ENCODE measurements at regions not wholly inside any gene's neighbourhood (a gene's known extent, or its start where the extent isn't known, plus 50 kb on each side); places are given as distances from the start of the nearest gene placed in this dataset.

DNA sequence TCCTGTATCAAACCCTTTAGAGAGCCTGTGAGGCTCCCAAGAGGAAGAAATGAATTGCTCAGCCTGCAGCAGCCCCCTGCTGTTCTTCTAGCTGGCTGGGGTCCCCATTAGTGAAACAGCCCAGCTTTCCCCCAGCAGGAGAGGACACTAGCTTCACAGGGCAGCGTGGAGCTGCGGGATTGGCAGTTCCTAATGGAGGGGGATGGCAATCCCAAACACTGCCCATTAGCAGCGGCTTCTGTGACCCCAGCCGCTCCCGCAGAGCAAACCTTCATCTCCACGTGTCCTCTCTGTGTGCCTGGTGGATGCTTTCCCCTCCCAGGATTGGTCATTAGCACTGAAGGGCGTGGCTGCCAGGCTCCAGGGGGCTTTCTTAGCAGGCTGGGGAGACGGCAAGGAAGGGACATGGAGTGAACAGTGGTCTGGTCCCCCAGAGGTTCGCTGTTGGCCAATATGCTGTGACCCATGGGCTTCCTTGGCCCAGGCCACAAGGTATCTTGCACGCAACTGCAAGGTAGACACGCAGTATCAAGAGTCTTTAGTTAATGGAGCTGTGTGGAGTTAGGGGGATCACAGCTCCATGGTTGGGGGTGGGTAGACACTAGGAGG, 322.5 kb upstream of the ZMIZ1 start:
- no peak for TF ChIP-seq SIN3A (IDR thresholded peaks at IDR 0.05; ENCODE audit: borderline replicate concordance, insufficient read depth, low read length)
- TF ChIP-seq POLR2AphosphoS5 (IDR thresholded peaks at IDR 0.05; ENCODE audit: low read depth, low read length): no peak
- TF ChIP-seq TAF1 (IDR thresholded peaks at IDR 0.05; ENCODE audit: borderline replicate concordance, insufficient read depth, low read length): no peak
- TF ChIP-seq, protein P1, sequence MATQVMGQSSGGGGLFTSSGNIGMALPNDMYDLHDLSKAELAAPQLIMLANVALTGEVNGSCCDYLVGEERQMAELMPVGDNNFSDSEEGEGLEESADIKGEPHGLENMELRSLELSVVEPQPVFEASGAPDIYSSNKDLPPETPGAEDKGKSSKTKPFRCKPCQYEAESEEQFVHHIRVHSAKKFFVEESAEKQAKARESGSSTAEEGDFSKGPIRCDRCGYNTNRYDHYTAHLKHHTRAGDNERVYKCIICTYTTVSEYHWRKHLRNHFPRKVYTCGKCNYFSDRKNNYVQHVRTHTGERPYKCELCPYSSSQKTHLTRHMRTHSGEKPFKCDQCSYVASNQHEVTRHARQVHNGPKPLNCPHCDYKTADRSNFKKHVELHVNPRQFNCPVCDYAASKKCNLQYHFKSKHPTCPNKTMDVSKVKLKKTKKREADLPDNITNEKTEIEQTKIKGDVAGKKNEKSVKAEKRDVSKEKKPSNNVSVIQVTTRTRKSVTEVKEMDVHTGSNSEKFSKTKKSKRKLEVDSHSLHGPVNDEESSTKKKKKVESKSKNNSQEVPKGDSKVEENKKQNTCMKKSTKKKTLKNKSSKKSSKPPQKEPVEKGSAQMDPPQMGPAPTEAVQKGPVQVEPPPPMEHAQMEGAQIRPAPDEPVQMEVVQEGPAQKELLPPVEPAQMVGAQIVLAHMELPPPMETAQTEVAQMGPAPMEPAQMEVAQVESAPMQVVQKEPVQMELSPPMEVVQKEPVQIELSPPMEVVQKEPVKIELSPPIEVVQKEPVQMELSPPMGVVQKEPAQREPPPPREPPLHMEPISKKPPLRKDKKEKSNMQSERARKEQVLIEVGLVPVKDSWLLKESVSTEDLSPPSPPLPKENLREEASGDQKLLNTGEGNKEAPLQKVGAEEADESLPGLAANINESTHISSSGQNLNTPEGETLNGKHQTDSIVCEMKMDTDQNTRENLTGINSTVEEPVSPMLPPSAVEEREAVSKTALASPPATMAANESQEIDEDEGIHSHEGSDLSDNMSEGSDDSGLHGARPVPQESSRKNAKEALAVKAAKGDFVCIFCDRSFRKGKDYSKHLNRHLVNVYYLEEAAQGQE (IDR thresholded peaks at IDR 0.05; ENCODE audit: insufficient read depth in 1 of 2, low read depth in 2 of 2, low read length in 2 of 2): no peak
- no peak for TF ChIP-seq FOXP2 (optimal IDR thresholded peaks at IDR 0.05; ENCODE audit: borderline replicate concordance, extremely low read depth, extremely low read length, insufficient read depth)
